HG02798 (cell line): ENCODE measurements at regions not wholly inside any gene's neighbourhood (a gene's known extent, or its start where the extent isn't known, plus 50 kb on each side); places are given as distances from the start of the nearest gene placed in this dataset.

Source experiments
- ATAC-seq: cut with Tn5 transposase; IDR thresholded peaks from one replicate; pipeline ENCODE4 v1.9.1; 2021; ENCODE audit warnings: mild to moderate bottlenecking; ENCODE audit not compliant: unreplicated experiment, poor library complexity

GRCh38 chr6:149147938-149148718 is 169.4 kb upstream of the TAB2 start:
- ATAC-seq = no peak

GRCh38 chr6:149149653-149150052 is 167.9 kb upstream of the TAB2 start:
- no peak for ATAC-seq

- ATAC-seq = no peak
These were observed 167.2 kb upstream of the TAB2 start for GRCh38 chr6:149150301-149150700.

GRCh38 chr6:149150801-149151398 is 166.6 kb upstream of the TAB2 start:
- ATAC-seq = no peak

- no peak for ATAC-seq
These were observed 165.0 kb upstream of the TAB2 start for GRCh38 chr6:149152521-149152920.

GRCh38 chr6:149153100-149153499 is 164.4 kb upstream of the TAB2 start:
- no peak for ATAC-seq

GRCh38 chr6:149153693-149154092 is 163.8 kb upstream of the TAB2 start:
- ATAC-seq = no peak

GRCh38 chr6:149154261-149154821 is 163.2 kb upstream of the TAB2 start:
- no peak for ATAC-seq

GRCh38 chr6:149157126-149157525 is 160.4 kb upstream of the TAB2 start:
- ATAC-seq = no peak

- ATAC-seq = no peak
These were observed 159.4 kb upstream of the TAB2 start for GRCh38 chr6:149158076-149158475.

- ATAC-seq = no peak
These were observed 156.6 kb upstream of the TAB2 start for GRCh38 chr6:149160943-149161342.

GRCh38 chr6:149162924-149163323 is 154.6 kb upstream of the TAB2 start:
- no peak for ATAC-seq

GRCh38 chr6:149164199-149164750 is 153.2 kb upstream of the TAB2 start:
- no peak for ATAC-seq

GRCh38 chr6:149166336-149166735 is 151.2 kb upstream of the TAB2 start:
- no peak for ATAC-seq

- no peak for ATAC-seq
These were observed 150.8 kb upstream of the TAB2 start for GRCh38 chr6:149166747-149167146.

GRCh38 chr6:149168968-149169367 is 148.5 kb upstream of the TAB2 start:
- ATAC-seq = no peak

- no peak for ATAC-seq
These were observed 147.6 kb upstream of the TAB2 start for GRCh38 chr6:149169761-149170511.

- ATAC-seq = no peak
These were observed 146.7 kb upstream of the TAB2 start for GRCh38 chr6:149170564-149171452.

- ATAC-seq = no peak
These were observed 144.3 kb upstream of the TAB2 start for GRCh38 chr6:149173222-149173621.

- no peak for ATAC-seq
These were observed 142.6 kb upstream of the TAB2 start for GRCh38 chr6:149174962-149175361.
